Lung (tissue), 11 donors: ENCODE measurements at regions not wholly inside any gene's neighbourhood (a gene's known extent, or its start where the extent isn't known, plus 50 kb on each side); places are given as distances from the start of the nearest gene placed in this dataset.

ENCODE experiments used
- ATAC-seq: fragments of 200-7000 bp; cut with Tn5 transposase; one replicate; pipeline ENCODE4 v1.9.1; 2020; ENCODE audit warnings: moderate number of reproducible peaks; ENCODE audit not compliant: insufficient read depth, low FRiP score
- DNase-seq, 3 donors: peaks; one replicate each; pipeline ENCODE4 v3.0.0-alpha.2; 2013 to 2017
- H3K27ac ChIP-seq, 2 donors: one replicate each; pipeline ENCODE4 v1.5.1; 2013; ENCODE audit warnings: mild to moderate bottlenecking in 2 of 2, moderate library complexity in 2 of 2, control low read depth in 1 of 2, inconsistent platforms in 1 of 2, low read depth in 1 of 2, low read length in 1 of 2
- H3K27me3 ChIP-seq, 3 donors: one replicate each; pipeline ENCODE4 v1.5.1; 2013; ENCODE audit warnings: low read length in 2 of 3; ENCODE audit not compliant: control insufficient read depth in 3 of 3, insufficient read depth in 3 of 3
- H3K36me3 ChIP-seq, 4 donors: one replicate each; pipeline ENCODE4 v1.5.1; 2013; ENCODE audit warnings: low read length in 4 of 4, mild to moderate bottlenecking in 1 of 4, moderate library complexity in 1 of 4; ENCODE audit not compliant: control insufficient read depth in 4 of 4, insufficient read depth in 4 of 4
- H3K4me1 ChIP-seq, 5 donors: one replicate each; pipeline ENCODE4 v1.5.1; 2013; ENCODE audit warnings: low read length in 5 of 5, mild to moderate bottlenecking in 2 of 5, moderate library complexity in 1 of 5; ENCODE audit not compliant: control insufficient read depth in 5 of 5, insufficient read depth in 5 of 5
- H3K4me3 ChIP-seq: one replicate; pipeline ENCODE4 v1.5.1; 2013; ENCODE audit warnings: mild to moderate bottlenecking, control low read depth, moderate library complexity
- H3K9ac ChIP-seq, 2 donors: one replicate each; pipeline ENCODE4 v1.5.1; 2013; ENCODE audit warnings: low read length in 2 of 2, control low read depth in 1 of 2; ENCODE audit not compliant: insufficient read depth in 1 of 2
- H3K9me3 ChIP-seq, 4 donors: one replicate each; pipeline ENCODE4 v1.5.1; 2013; ENCODE audit warnings: low read length in 3 of 4, mild to moderate bottlenecking in 1 of 4, moderate library complexity in 1 of 4; ENCODE audit not compliant: control insufficient read depth in 4 of 4, insufficient read depth in 3 of 4
- CTCF ChIP-seq: IDR thresholded peaks from 2 replicates; pipeline ENCODE4 v1.5.1; 2012; ENCODE audit warnings: mild to moderate bottlenecking; ENCODE audit errors: control extremely low read depth, extremely low read depth
- WGBS, 2 donors: extraction: QIAGEN DNeasy Blood & Tissue Kit; methylation state at CpG; one replicate each; pipeline ENCODE4 v1.1.7; 2013; 5-methylcytosine and 5-hydroxymethylcytosine counted together
- donor health status: control.
- donor health status: control.
- donor health status: Bipolar disorder and iron deficiency.
- donor health status: healthy.
- donor health status: DM: yes; HTN: yes; CAD: no.

GRCh38 chr5:36494028-36494427, 112.4 kb upstream of the SLC1A3 start:
- WGBS, 2 donors, result 65 to 83% methylated on average over 1 of the region's 1 CpG
- H3K9me3 ChIP-seq, result no peaks in the 10 kb centered on the region
- no peaks in the 10 kb centered on the region for H3K36me3 ChIP-seq
- ATAC-seq (no peak), DNase-seq (no peak)
- no peak for TF ChIP-seq CTCF
- H3K4me1 ChIP-seq, result peaks cover 0 to 8% (median 0%) of the 10 kb centered on the region in 5 donors
- H3K27me3 ChIP-seq, result no peaks in the 10 kb centered on the region
- H3K27ac ChIP-seq, result no peak overlapping the region
- no peak overlapping the region for H3K9ac ChIP-seq
- H3K4me3 ChIP-seq, result no peak overlapping the region

GRCh38 chr5:36494841-36495601, 111.4 kb upstream of the SLC1A3 start:
- H3K9ac ChIP-seq, result no peak overlapping the region
- ATAC-seq (no peak), DNase-seq (peak in 2 of 3 donors; percentile 31 to 44)
- no peak overlapping the region for H3K4me3 ChIP-seq
- H3K4me1 ChIP-seq, result peaks cover 0 to 8% (median 0%) of the 10 kb centered on the region in 5 donors
- H3K27ac ChIP-seq, result no peak overlapping the region
- WGBS, 2 donors, result 45 to 74% methylated on average over 6 of the region's 6 CpGs
- H3K36me3 ChIP-seq, result no peaks in the 10 kb centered on the region
- TF ChIP-seq CTCF, result no peak
- H3K9me3 ChIP-seq, result no peaks in the 10 kb centered on the region
- no peaks in the 10 kb centered on the region for H3K27me3 ChIP-seq

GRCh38 chr5:36495611-36496010, 110.8 kb upstream of the SLC1A3 start:
- 63 to 90% methylated on average over 2 of the region's 2 CpGs for WGBS, 2 donors
- ATAC-seq, result no peak
- no peaks in the 10 kb centered on the region for H3K36me3 ChIP-seq
- TF ChIP-seq CTCF, result no peak
- H3K9me3 ChIP-seq, result no peaks in the 10 kb centered on the region
- peak in 1 of 3 donors; percentile 2 for DNase-seq
- H3K4me3 ChIP-seq, result no peak overlapping the region
- H3K27me3 ChIP-seq, result no peaks in the 10 kb centered on the region
- H3K4me1 ChIP-seq, result peaks cover 0 to 8% (median 0%) of the 10 kb centered on the region in 5 donors
- no peak overlapping the region for H3K27ac ChIP-seq
- no peak overlapping the region for H3K9ac ChIP-seq
